GM08714 (cell line): ENCODE measurements at regions not wholly inside any gene's neighbourhood (a gene's known extent, or its start where the extent isn't known, plus 50 kb on each side); places are given as distances from the start of the nearest gene placed in this dataset.

Experiments
- H3K4me3 ChIP-seq: fragments of 200-500 bp; sonication (Bioruptor generic); 2 replicates; pipeline ENCODE4 v1.5.1; 2014; ENCODE audit warnings: mild to moderate bottlenecking, low read length, inconsistent platforms
- ZNF274 ChIP-seq: IDR thresholded peaks from 2 replicates; pipeline ENCODE4 v1.6.1; 2012; ENCODE audit warnings: mild to moderate bottlenecking, low read depth, low read length

DNA sequence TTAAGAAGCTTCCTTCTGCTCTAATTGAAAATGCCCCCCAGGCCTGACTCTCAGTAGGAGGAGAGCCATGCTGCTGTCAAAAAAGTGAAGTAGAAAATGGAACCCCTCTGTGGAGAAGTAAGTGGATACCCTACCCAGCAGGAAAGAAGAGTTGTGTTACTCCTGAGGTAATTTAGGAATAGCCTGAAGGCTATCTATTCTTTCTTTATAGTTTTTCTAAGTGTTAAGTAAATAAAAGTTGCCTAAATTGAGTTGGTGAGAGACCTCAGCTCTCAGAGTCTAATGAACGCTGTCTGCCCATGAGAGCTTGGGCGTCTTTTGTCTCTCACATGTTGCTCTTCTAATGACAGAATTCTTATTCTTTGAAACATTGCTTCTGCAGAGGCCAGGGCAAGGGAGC is 116.2 kb downstream of the NSUN3 start:
- TF ChIP-seq ZNF274: no peak
- no peak overlapping the region for H3K4me3 ChIP-seq

DNA sequence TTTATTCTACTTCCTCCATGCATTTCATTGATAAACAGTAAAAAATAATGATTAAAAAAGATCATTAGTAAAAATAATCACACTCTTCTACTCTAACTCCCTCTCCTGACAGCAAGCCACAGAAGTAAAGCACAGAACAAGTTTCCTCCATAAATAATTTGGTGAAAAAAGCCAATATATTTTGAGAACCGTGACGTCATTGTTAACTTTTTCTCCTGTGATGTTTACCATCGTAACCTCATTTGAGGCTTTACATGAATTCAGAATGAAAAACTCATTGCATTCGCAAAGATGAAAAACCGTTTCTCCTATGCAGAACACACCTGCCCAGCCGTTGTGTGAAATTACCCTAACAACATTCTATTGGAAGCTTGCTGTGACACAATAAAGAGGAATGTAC is 120.7 kb downstream of the NSUN3 start:
- no peak overlapping the region for H3K4me3 ChIP-seq
- TF ChIP-seq ZNF274: no peak

DNA sequence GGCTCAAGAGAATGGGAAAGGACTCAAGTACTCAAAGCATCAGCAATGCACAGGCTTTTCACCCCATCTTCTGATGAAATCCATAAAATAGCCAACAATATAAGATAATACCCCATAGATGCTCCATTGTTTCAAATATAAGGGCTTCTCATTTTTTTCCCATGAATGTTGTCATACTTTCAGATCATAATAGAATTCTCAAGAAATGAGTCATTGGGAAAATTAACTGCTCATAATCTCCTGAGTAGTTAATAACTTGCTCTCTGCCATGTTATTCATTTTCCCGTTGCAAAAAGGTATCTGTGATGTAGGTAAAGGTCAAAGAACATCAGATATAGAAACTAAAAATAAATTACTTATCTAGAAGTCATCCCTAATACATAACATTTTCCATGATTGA is 121.9 kb downstream of the NSUN3 start:
- H3K4me3 ChIP-seq: no peak overlapping the region
- no peak for TF ChIP-seq ZNF274

DNA sequence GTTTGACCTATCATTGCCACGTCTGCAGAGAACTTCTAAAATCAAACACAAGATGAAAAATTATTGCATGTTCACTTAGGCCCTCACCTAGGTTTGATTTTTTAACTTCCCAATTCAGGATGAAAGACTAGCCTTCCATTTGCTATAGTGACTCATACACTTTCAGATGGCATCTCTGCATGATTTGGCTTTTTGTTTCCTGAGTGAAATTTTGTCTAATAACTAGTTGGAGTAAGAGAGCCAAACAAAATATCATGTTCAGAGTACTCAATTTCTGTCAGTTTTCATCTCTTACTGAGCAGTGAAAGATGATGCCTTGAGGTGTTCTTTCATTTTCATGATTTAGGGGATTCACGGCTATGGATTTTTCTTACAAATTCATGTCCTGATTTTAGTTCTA is 122.9 kb downstream of the NSUN3 start:
- TF ChIP-seq ZNF274: no peak
- no peak overlapping the region for H3K4me3 ChIP-seq

DNA sequence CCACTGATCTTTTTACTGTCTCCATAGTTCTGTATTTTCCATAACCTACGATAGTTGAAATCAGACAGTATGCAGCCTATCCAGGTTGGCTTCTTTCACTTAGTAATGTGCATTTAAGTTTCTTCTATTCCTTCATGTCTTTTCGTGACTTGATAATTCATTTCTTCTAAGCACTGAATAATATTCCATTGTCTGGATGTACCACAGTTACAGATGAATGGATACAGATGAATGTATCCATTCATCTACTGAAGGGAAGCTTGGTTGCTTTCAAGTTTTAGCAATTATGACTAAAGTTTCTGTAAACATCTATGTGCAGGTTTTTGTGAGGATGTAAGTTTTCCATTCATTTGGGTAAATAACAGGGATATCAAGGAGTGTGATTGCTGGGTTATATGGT is 124.8 kb downstream of the NSUN3 start:
- no peak overlapping the region for H3K4me3 ChIP-seq
- TF ChIP-seq ZNF274: no peak

DNA sequence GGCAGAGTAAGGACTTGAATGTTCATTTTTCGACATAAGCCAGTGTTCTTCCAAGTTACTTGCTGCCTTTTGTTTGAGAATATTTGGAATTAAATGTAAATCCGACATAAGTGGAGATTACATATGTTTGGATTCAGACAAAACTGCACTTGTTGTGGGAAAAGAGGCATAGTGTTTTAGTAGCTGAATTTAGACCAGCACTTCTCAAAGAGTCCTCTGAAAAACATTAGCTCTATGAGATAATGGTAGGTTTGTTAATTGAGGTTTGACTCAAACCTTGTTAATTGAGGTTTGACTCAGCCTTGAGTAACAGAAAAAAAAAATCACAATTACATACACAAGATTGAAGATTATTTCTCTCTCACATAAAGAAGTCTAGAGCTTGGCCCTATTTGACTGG is 132.5 kb downstream of the NSUN3 start:
- TF ChIP-seq ZNF274: no peak
- H3K4me3 ChIP-seq: no peak overlapping the region

DNA sequence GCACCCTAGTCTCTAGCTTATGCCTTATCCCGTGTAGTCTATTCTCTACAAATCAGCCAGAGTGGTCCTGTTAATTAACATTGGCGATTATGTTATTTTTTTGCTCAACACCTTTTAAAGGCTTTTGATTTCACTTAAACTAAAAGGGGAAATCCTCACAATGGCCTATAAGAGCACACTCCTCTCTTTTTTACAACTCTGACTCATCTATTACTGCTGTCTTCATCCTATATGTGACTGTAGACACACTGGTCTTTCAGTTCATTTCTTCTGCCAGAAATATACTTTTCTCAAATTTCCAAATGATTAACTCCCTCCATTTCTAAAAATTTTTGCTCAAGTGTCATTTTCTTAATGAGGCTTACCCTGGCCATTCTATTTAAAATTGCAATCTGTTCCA is 143.4 kb downstream of the NSUN3 start:
- no peak for TF ChIP-seq ZNF274
- no peak overlapping the region for H3K4me3 ChIP-seq

DNA sequence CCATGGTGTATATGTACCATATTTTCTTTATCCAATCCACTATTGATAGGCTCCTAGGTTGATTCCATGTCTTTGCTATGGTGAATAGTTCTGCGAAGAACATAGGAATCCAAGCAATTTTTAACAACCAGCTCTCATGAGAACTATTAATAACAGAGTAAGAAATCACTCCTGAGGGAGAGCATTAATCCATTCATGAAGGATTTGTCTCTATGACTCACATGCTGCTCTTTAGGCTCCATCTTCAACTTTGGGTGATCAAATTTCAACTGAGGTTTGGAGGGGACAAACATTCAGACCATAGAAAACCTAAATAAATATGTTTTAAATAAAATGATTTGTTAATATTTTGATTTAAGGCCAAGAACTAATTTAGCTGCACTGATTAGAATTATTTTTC is 147.4 kb downstream of the NSUN3 start:
- TF ChIP-seq ZNF274: no peak

DNA sequence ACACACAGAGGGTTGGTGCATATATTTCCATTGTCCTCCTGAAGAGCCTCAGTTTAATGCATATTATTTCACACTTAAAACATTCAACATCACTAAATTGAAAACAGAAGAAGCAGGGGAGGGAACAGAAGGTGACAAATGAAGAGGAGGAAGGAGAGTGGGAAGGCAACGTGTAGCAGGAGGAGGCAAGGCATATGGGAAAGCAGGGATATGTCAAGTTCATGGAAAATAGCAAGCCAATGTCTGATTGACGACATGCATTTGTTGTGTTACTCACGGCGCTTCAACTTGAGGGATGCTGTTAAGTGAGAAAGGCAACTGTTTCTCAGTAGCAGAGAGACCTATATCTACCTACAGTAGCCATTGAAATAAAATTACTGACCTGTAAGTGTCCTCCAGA is 154.5 kb downstream of the NSUN3 start:
- TF ChIP-seq ZNF274: no peak
- H3K4me3 ChIP-seq: no peak overlapping the region

More for the DNA sequence above, 147.4 kb downstream of the NSUN3 start:
- H3K4me3 ChIP-seq: no peak overlapping the region

DNA sequence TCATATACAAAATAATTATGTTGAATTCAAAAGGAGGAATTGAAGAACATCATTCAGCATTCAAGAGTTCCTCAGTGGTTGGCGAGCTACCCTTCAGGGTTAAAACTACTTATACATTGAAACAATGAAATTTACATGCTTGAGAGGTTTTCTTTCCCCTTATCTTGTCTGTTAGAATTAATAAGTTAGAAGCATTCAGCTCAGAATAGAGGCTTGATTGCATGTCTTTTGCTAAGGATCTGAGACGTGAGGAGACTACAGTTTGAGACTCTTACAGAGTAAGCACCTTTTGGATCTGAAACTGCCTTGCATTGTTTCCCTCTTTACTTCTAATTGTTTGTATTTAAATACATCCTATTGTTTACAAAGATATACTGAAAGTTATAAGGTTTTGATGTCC is 157.6 kb downstream of the NSUN3 start:
- no peak for TF ChIP-seq ZNF274
- no peak overlapping the region for H3K4me3 ChIP-seq

DNA sequence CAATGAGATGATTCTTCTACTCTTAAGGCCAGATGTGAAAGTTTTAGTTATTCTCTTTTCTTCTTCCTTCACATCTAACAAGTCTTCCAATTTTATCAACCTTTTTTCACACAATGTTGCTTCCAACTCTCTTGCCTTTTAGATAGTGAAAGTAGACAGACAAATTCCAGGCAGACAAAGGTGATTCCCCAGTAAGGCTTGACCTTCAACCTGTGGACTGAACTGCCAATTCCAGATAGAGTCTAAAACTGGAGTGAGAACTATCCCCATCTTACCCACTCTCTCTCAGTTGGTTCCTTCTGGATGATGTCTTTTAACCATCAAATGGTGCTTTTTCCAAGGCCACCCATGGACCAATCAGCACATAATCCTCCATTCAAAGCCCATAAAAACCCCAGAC is 159.0 kb downstream of the NSUN3 start:
- no peak overlapping the region for H3K4me3 ChIP-seq
- TF ChIP-seq ZNF274: no peak

DNA sequence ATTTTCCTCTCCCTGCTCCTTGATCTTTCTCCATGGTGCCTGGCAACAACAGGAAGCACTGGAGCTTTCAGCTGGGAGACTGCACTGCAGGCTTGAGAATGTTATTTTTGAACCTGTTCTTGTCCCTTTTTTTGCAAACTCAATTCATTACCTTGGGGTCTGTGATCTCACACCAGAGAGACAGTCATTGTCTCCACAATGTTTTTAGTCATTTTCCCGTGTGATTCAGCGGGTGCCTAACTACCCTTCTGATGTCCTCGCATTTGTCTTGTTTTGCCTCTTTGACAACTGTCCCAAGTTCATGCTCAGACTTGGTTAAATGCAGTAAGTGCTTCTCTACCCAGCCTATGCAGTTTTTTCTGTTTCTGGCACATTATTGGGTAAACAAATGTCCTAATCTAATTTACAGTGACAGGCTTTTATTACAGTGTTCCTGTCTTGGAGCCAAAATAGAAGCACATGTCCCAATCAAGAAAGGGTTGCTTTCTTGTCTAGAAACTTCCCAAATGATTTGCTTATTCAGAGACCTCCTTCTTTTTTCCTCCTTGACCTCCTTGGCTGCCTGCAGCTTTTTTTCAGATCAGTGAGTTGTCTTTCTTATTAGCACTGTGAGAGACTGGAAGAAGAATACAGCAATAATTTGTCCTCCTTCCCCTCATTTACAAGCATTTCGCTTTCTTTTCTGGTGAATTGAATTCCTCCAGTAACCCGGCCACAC is 162.4 kb downstream of the NSUN3 start:
- no peak for TF ChIP-seq ZNF274
- no peak overlapping the region for H3K4me3 ChIP-seq

DNA sequence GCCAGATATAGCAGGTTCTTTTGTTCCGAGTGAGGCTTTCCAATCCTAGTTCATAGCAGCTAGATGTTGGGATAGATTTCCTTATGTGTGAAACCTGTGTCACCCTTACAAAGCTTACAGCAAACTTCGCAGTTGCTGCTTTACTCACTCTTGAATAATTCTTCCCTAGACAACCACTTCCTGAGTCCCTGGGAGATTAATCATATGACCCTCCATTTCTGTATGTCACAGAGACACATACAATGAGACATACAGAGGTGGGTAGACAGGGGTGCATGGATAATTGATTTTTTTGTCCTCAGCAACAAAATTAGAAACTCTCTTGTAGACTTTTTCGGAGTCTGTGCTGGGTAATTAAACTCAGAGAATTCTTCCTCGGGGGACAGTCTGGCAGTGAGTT is 163.2 kb downstream of the NSUN3 start:
- TF ChIP-seq ZNF274: no peak
- no peak overlapping the region for H3K4me3 ChIP-seq

DNA sequence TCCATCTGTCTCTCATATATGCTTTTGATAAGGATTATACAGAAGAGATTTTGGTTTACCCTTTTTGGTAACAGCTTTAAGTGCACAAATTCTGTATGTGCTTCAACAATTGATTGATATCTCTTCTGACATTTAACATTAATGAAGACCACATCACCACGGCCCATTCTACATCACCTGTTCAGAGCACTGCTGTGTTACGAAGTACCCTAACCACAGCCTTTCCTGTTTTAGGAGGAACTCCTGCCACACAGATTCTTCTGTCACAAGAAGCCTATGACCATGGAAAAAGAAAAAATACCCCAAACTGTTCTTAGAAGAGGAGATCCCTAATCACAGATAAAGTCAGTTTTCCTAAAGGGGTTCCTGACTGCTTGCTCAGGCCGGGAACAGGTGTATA is 170.1 kb downstream of the NSUN3 start:
- no peak for TF ChIP-seq ZNF274
- H3K4me3 ChIP-seq: no peak overlapping the region

DNA sequence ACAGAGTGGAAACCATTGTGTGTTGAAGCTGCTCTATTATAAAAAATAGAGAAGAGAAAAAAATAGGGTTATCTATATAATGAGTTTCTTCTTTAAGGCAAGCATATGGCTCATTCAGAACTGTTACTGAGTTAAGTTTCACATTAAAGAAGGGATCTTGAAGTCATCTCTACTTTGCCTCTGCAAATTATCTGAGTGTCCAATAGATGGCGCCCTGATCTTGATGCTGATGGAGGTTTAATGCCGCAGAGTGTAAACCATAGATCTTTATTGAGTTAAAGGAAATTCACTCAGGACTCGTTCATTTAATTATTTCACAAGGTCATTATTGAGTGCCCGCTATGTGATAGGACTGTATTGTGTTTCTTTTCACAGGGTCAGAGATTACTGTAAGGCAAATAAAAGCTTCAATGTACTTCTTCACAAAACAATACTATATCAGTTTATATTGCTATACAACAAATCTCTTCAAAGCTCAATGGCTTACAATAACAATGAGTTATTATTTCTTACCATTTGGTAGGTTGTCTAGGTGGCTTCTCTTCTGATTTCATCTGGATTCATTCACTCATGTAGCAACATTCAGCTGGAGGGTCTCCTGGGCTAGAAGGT is 171.4 kb downstream of the NSUN3 start:
- TF ChIP-seq ZNF274: no peak
- no peak overlapping the region for H3K4me3 ChIP-seq

DNA sequence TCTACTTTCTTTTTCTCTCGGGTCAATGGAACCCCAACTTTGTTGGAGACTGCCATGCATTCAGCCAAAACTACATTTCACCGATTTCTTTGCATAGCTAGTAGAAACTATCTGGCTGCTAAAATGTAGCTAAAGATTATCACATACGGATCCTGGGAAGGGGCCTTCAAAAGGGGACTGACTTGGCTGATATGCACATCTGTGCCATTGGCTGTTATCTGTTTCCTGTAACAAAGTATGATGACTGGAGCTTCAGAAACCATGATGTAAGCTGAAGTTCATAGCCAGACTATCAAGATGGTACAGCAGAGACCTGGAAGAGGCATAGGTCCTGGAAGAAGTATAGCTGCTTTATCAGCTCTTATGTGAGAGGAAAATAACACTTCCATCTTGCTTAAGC is 179.1 kb downstream of the NSUN3 start:
- no peak for TF ChIP-seq ZNF274
- H3K4me3 ChIP-seq: no peak overlapping the region
